ENCODE measurements at regions not wholly inside any gene's neighbourhood (a gene's known extent, or its start where the extent isn't known, plus 50 kb on each side); places are given as distances from the start of the nearest gene placed in this dataset.

DNA sequence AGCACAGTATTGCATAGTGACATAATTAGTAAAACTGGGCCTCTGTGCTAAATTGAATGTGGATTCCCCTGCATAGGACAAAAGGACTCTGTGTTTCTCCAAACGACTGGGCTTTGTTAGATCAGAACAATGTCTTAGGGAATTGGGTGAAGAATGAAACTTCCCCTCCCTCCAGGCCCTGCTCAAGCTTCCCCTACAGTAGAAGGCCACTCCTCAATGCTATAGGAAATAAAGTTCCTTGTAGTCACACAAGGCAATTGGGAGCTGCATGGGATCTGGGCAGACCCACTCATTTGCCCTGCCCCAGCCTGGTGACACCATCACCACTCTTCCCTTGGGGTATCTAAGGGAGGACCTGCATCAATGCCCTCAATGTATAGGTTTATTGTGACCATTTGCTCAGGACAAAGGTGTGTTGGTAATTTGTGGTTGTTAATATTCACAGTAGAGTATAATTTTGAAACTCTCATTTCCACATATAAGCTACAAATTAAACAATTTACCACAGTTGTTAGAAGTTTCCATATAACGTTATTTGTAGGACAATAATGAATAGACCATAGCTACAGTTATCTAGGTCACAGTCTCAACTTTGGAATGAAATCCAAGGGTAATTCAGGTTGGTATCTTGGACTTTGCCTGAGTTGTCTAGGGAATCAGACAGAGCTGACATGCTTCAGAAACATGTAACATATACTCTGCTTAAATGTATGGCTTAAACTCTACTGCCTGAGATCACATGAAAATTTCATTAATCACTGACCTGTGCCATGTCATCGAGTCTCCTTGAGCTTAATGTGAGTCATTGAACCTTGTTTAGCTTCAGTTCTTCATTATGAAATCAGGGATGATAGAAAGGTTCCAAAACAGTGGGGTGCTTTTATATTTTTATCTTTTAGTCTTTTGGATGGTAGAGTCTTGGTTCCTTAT, 64.8 kb upstream of the DARS1 start:
- Histone ChIP-seq H2AFZ (ENCODE audit: low read length) (peak overlapping the region; percentile 26), H3K14ac (ENCODE audit: low read length) (no peak overlapping the region), H3K4me3 (ENCODE audit: low read length in 2 of 2) (no peak overlapping the region), H4K8ac (ENCODE audit: low read depth, low read length) (no peak overlapping the region), H3K79me1 (ENCODE audit: low read depth, low read length) (no peaks in the 10 kb centered on the region), H3K27ac (replicated peaks; ENCODE audit: low read length) (no peak overlapping the region), H3K4ac (ENCODE audit: low read length) (no peak overlapping the region), H4K91ac (ENCODE audit: low read depth, low read length, poor library complexity) (no peak overlapping the region), H2BK15ac (ENCODE audit: low read length) (no peak overlapping the region), H2BK120ac (ENCODE audit: low read depth, low read length) (no peak overlapping the region), H3K4me2 (ENCODE audit: insufficient read depth, low read length, poor library complexity, severe bottlenecking) (no peak overlapping the region), H2BK12ac (ENCODE audit: low read length) (no peak overlapping the region), H3K27me3 (ENCODE audit: control insufficient read depth in 3 of 3, insufficient read depth in 3 of 3, low read depth in 1 of 3, low read length in 3 of 3) (no peaks in the 10 kb centered on the region), H3K36me3 (replicated peaks in 1 of 2; ENCODE audit: control insufficient read depth in 2 of 2, insufficient read depth in 2 of 2, low read length in 2 of 2) (no peaks in the 10 kb centered on the region), H3K9me3 (replicated peaks in 1 of 2; ENCODE audit: control insufficient read depth in 2 of 2, insufficient read depth in 1 of 2, low read depth in 1 of 2, low read length in 2 of 2) (peaks cover 0 to 3% of the 10 kb centered on the region in 2 donors), H3K4me1 (ENCODE audit: control insufficient read depth in 2 of 2, insufficient read depth in 1 of 2, low read depth in 1 of 2, low read length in 2 of 2) (peaks cover 3 to 10% of the 10 kb centered on the region in 2 donors), H3K18ac (ENCODE audit: low read length) (peak overlapping the region; percentile 30), H2BK5ac (ENCODE audit: low read length) (no peak overlapping the region), H2AK5ac (ENCODE audit: low read depth, low read length) (no peak overlapping the region), H3K23ac (ENCODE audit: low read depth, low read length, poor library complexity) (no peak overlapping the region), H3K9ac (ENCODE audit: low read depth, low read length, poor library complexity) (no peak overlapping the region)
- WGBS, 2 donors (ENCODE audit: extremely low coverage in 2 of 2, insufficient read length in 2 of 2, insufficient replicate concordance in 1 of 2): no CpG with 5 or more reads among the region's 3 CpGs
- no peak for DNase-seq (ENCODE audit: low spot score)

DNA sequence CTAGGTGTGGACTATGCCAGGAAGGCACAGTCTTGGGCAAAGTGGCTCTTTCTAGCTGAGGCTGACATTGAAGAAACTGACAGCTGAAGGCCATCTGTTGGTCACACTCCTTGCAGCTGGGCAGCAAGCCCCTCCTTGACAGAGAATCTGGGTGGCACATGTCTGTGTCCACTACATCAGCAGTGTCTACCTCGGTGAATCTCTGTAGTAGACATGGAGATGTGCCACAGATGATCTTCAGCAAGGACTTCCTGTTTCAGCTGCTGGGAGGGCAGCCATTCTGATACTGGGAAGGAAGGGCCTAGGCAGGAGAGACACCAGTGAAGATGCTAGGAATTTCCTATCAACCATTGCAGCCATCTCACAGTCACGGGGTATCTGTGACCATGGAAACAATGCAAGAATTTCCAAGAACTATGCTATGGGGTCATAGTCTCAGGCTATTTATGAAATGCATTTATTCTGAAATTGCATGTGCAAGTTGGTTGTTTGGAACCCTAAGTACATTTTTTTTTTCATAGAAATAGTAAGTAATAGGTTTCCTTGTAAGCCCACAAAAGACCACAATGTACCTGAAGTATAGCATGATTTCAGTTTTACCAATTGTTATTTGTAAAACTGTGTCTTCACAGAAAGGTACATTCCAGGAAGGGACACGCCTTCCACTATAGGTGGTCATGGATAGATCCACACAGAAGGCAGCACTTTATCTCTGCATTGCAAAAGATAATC, 63.8 kb upstream of the DARS1 start:
- Histone ChIP-seq H3K4me2 (ENCODE audit: insufficient read depth, low read length, poor library complexity, severe bottlenecking) (no peak overlapping the region), H3K4ac (ENCODE audit: low read length) (no peak overlapping the region), H3K14ac (ENCODE audit: low read length) (no peak overlapping the region), H3K9me3 (replicated peaks in 1 of 2; ENCODE audit: control insufficient read depth in 2 of 2, insufficient read depth in 1 of 2, low read depth in 1 of 2, low read length in 2 of 2) (peaks cover 0 to 3% of the 10 kb centered on the region in 2 donors), H3K4me1 (ENCODE audit: control insufficient read depth in 2 of 2, insufficient read depth in 1 of 2, low read depth in 1 of 2, low read length in 2 of 2) (peaks cover 3 to 10% of the 10 kb centered on the region in 2 donors), H3K27me3 (ENCODE audit: control insufficient read depth in 3 of 3, insufficient read depth in 3 of 3, low read depth in 1 of 3, low read length in 3 of 3) (no peaks in the 10 kb centered on the region), H2BK120ac (ENCODE audit: low read depth, low read length) (no peak overlapping the region), H2AK5ac (ENCODE audit: low read depth, low read length) (no peak overlapping the region), H3K4me3 (ENCODE audit: low read length in 2 of 2) (no peak overlapping the region), H3K9ac (ENCODE audit: low read depth, low read length, poor library complexity) (no peak overlapping the region), H2BK5ac (ENCODE audit: low read length) (no peak overlapping the region), H3K79me1 (ENCODE audit: low read depth, low read length) (no peaks in the 10 kb centered on the region), H2BK12ac (ENCODE audit: low read length) (no peak overlapping the region), H3K18ac (ENCODE audit: low read length) (no peak overlapping the region), H4K91ac (ENCODE audit: low read depth, low read length, poor library complexity) (no peak overlapping the region), H3K27ac (replicated peaks; ENCODE audit: low read length) (no peak overlapping the region), H2AFZ (ENCODE audit: low read length) (peak overlapping the region; percentile 41), H3K23ac (ENCODE audit: low read depth, low read length, poor library complexity) (no peak overlapping the region), H2BK15ac (ENCODE audit: low read length) (peak overlapping the region; percentile 50), H4K8ac (ENCODE audit: low read depth, low read length) (no peak overlapping the region), H3K36me3 (replicated peaks in 1 of 2; ENCODE audit: control insufficient read depth in 2 of 2, insufficient read depth in 2 of 2, low read length in 2 of 2) (no peaks in the 10 kb centered on the region)
- no peak for DNase-seq (ENCODE audit: low spot score)
- no CpG with 5 or more reads among the region's 3 CpGs for WGBS, 2 donors (ENCODE audit: extremely low coverage in 2 of 2, insufficient read length in 2 of 2, insufficient replicate concordance in 1 of 2)

DNA sequence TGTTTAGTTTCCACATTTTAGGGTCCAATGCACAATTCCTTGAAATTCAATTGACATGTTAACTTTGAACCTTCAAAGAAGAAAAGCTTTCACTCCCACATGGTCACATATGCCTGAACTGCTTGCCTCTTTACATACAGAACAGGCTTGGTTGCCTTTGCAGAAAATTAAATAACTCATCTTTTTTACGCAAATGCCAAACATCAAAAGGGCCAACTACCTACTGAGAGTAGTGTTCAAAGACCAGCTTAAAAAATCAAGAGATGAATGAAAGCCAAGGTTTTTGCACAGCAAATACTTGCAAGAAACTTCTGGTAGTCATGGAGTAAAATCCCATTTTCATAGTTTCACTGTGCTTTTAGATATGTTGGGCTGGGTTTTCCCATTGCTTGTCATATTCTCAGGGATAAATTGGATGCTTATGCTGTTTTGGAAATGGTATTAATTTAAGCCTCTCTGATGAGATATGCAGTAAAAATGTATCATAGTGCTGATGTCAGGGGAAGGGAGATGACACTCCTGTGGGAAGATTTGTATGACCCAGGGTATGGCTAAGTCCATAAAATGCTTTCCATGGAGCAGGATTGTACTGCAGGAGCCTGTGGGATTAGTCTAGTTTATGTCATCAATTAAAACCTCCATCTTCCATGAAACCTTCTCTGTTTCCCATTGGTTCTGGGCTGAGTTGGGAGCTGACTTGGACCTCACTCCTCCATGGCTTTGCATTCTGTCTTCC, 60.6 kb upstream of the DARS1 start:
- peaks cover 3 to 10% of the 10 kb centered on the region in 2 donors for H3K4me1 ChIP-seq (ENCODE audit: control insufficient read depth in 2 of 2, insufficient read depth in 1 of 2, low read depth in 1 of 2, low read length in 2 of 2)
- no peak overlapping the region for H2AFZ ChIP-seq (ENCODE audit: low read length)
- H3K4ac ChIP-seq (ENCODE audit: low read length): no peak overlapping the region
- H3K27me3 ChIP-seq (ENCODE audit: control insufficient read depth in 3 of 3, insufficient read depth in 3 of 3, low read depth in 1 of 3, low read length in 3 of 3): no peaks in the 10 kb centered on the region
- H2BK15ac ChIP-seq (ENCODE audit: low read length): no peak overlapping the region
- no peak overlapping the region for H3K9ac ChIP-seq (ENCODE audit: low read depth, low read length, poor library complexity)
- no peak overlapping the region for H3K23ac ChIP-seq (ENCODE audit: low read depth, low read length, poor library complexity)
- no peak overlapping the region for H3K4me3 ChIP-seq (ENCODE audit: low read length in 2 of 2)
- no peak overlapping the region for H2BK12ac ChIP-seq (ENCODE audit: low read length)
- H3K27ac ChIP-seq (replicated peaks; ENCODE audit: low read length): no peak overlapping the region
- no peak overlapping the region for H2BK120ac ChIP-seq (ENCODE audit: low read depth, low read length)
- no peak overlapping the region for H3K18ac ChIP-seq (ENCODE audit: low read length)
- H2BK5ac ChIP-seq (ENCODE audit: low read length): no peak overlapping the region
- no peaks in the 10 kb centered on the region for H3K79me1 ChIP-seq (ENCODE audit: low read depth, low read length)
- H4K91ac ChIP-seq (ENCODE audit: low read depth, low read length, poor library complexity): no peak overlapping the region
- DNase-seq (ENCODE audit: low spot score): no peak
- WGBS, 2 donors (ENCODE audit: extremely low coverage in 2 of 2, insufficient read length in 2 of 2, insufficient replicate concordance in 1 of 2): no CpG with 5 or more reads among the region's 1 CpG
- H2AK5ac ChIP-seq (ENCODE audit: low read depth, low read length): no peak overlapping the region
- H3K4me2 ChIP-seq (ENCODE audit: insufficient read depth, low read length, poor library complexity, severe bottlenecking): no peak overlapping the region
- H3K9me3 ChIP-seq (replicated peaks in 1 of 2; ENCODE audit: control insufficient read depth in 2 of 2, insufficient read depth in 1 of 2, low read depth in 1 of 2, low read length in 2 of 2): peaks cover 0 to 3% of the 10 kb centered on the region in 2 donors
- H3K14ac ChIP-seq (ENCODE audit: low read length): no peak overlapping the region
- no peaks in the 10 kb centered on the region for H3K36me3 ChIP-seq (replicated peaks in 1 of 2; ENCODE audit: control insufficient read depth in 2 of 2, insufficient read depth in 2 of 2, low read length in 2 of 2)
- no peak overlapping the region for H4K8ac ChIP-seq (ENCODE audit: low read depth, low read length)
